ENCODE measurements at regions not wholly inside any gene's neighbourhood (a gene's known extent, or its start where the extent isn't known, plus 50 kb on each side); places are given as distances from the start of the nearest gene placed in this dataset.

- DNase-seq (ENCODE audit: low read depth): no peak
- no peak for TF ChIP-seq CTCF (conservative IDR thresholded peaks at IDR 0.05; ENCODE audit: control insufficient read depth, insufficient read depth, low read depth, low read length)
- no peak overlapping the region for H3K4me3 ChIP-seq (ENCODE audit: control insufficient read depth, low read depth, low read length)
These were observed 463.6 kb downstream of the ZWINT start for GRCh38 chr10:55897490-55897921.

GRCh38 chr10:55892276-55892675, 468.8 kb downstream of the ZWINT start:
- no peak for DNase-seq (ENCODE audit: low read depth)

GRCh38 chr10:55881588-55881987, 479.5 kb downstream of the ZWINT start:
- H3K4me3 ChIP-seq (ENCODE audit: control insufficient read depth, low read depth, low read length): no peak overlapping the region
- DNase-seq (ENCODE audit: low read depth): no peak
- TF ChIP-seq CTCF (conservative IDR thresholded peaks at IDR 0.05; ENCODE audit: control insufficient read depth, insufficient read depth, low read depth, low read length): no peak

More at GRCh38 chr10:55892276-55892675, 468.8 kb downstream of the ZWINT start:
- no peak for TF ChIP-seq CTCF (conservative IDR thresholded peaks at IDR 0.05; ENCODE audit: control insufficient read depth, insufficient read depth, low read depth, low read length)
- no peak overlapping the region for H3K4me3 ChIP-seq (ENCODE audit: control insufficient read depth, low read depth, low read length)

GRCh38 chr10:55873485-55873884, 487.6 kb downstream of the ZWINT start:
- H3K4me3 ChIP-seq (ENCODE audit: control insufficient read depth, low read depth, low read length): no peak overlapping the region
- DNase-seq (ENCODE audit: low read depth): no peak
- no peak for TF ChIP-seq CTCF (conservative IDR thresholded peaks at IDR 0.05; ENCODE audit: control insufficient read depth, insufficient read depth, low read depth, low read length)

GRCh38 chr10:55870186-55870585, 490.9 kb downstream of the ZWINT start:
- TF ChIP-seq CTCF (conservative IDR thresholded peaks at IDR 0.05; ENCODE audit: control insufficient read depth, insufficient read depth, low read depth, low read length): no peak
- no peak for DNase-seq (ENCODE audit: low read depth)
- H3K4me3 ChIP-seq (ENCODE audit: control insufficient read depth, low read depth, low read length): no peak overlapping the region

- H3K4me3 ChIP-seq (ENCODE audit: control insufficient read depth, low read depth, low read length): no peak overlapping the region
- no peak for DNase-seq (ENCODE audit: low read depth)
- no peak for TF ChIP-seq CTCF (conservative IDR thresholded peaks at IDR 0.05; ENCODE audit: control insufficient read depth, insufficient read depth, low read depth, low read length)
These were observed 493.2 kb downstream of the ZWINT start for GRCh38 chr10:55867848-55868247.

- TF ChIP-seq CTCF (conservative IDR thresholded peaks at IDR 0.05; ENCODE audit: control insufficient read depth, insufficient read depth, low read depth, low read length): no peak
- no peak overlapping the region for H3K4me3 ChIP-seq (ENCODE audit: control insufficient read depth, low read depth, low read length)
- no peak for DNase-seq (ENCODE audit: low read depth)
These were observed 502.3 kb downstream of the ZWINT start for GRCh38 chr10:55858730-55859129.

Data from fibroblast of mammary gland (primary cell).